Activated CD8-positive, alpha-beta memory T cell treated with anti-CD3 and anti-CD28 coated beads for 24 hours (primary cell): ENCODE measurements at regions not wholly inside any gene's neighbourhood (a gene's known extent, or its start where the extent isn't known, plus 50 kb on each side); places are given as distances from the start of the nearest gene placed in this dataset.

ENCODE experiments used
- DNase-seq: peaks from one replicate; pipeline ENCODE4 v3.0.0-alpha.2; 2020

GRCh38 chr6:2534406-2535042, 216.2 kb downstream of the MYLK4 start:
- no peak for DNase-seq

- no peak for DNase-seq
Measured at GRCh38 chr6:2531426-2532215, 219.1 kb downstream of the MYLK4 start.

- no peak for DNase-seq
Measured at GRCh38 chr6:2529211-2529719, 221.5 kb downstream of the MYLK4 start.

- DNase-seq: no peak
Measured at GRCh38 chr6:2528156-2528555, 222.6 kb downstream of the MYLK4 start.

- no peak for DNase-seq
Measured at GRCh38 chr6:2526766-2527165, 224.0 kb downstream of the MYLK4 start.

GRCh38 chr6:2524090-2524489, 226.6 kb downstream of the MYLK4 start:
- no peak for DNase-seq

GRCh38 chr6:2523061-2523460, 227.7 kb downstream of the MYLK4 start:
- DNase-seq: no peak

GRCh38 chr6:2522521-2522920, 228.2 kb downstream of the MYLK4 start:
- no peak for DNase-seq

GRCh38 chr6:2517855-2518473, 232.8 kb downstream of the MYLK4 start:
- no peak for DNase-seq

- DNase-seq: no peak
Measured at GRCh38 chr6:2517401-2517800, 233.3 kb downstream of the MYLK4 start.

- DNase-seq: no peak
Measured at GRCh38 chr6:2516059-2516458, 234.7 kb downstream of the MYLK4 start.

GRCh38 chr6:2514965-2515543, 235.7 kb downstream of the MYLK4 start:
- no peak for DNase-seq

GRCh38 chr6:2512802-2513201, 237.9 kb downstream of the MYLK4 start:
- no peak for DNase-seq

GRCh38 chr6:2510316-2510715, 240.4 kb downstream of the MYLK4 start:
- DNase-seq: no peak

GRCh38 chr6:2509711-2510110, 241.0 kb downstream of the MYLK4 start:
- no peak for DNase-seq

- no peak for DNase-seq
Measured at GRCh38 chr6:2508071-2508470, 242.7 kb downstream of the MYLK4 start.

GRCh38 chr6:2507521-2508037, 243.1 kb downstream of the MYLK4 start:
- DNase-seq: no peak

GRCh38 chr6:2507016-2507415, 243.7 kb downstream of the MYLK4 start:
- DNase-seq: no peak

GRCh38 chr6:2505624-2506023, 245.1 kb downstream of the MYLK4 start:
- no peak for DNase-seq

GRCh38 chr6:2504495-2505064, 246.1 kb downstream of the MYLK4 start:
- DNase-seq: no peak

GRCh38 chr6:2503816-2504494, 246.8 kb downstream of the MYLK4 start:
- no peak for DNase-seq

GRCh38 chr6:2502998-2503674, 247.6 kb downstream of the MYLK4 start:
- no peak for DNase-seq
